GM12865 (cell line): ENCODE measurements at regions not wholly inside any gene's neighbourhood (a gene's known extent, or its start where the extent isn't known, plus 50 kb on each side); places are given as distances from the start of the nearest gene placed in this dataset.

Experiments
- DNase-seq: peaks from one replicate; pipeline ENCODE4 v3.0.0; 2010; ENCODE audit warnings: low read depth
- H3K4me3 ChIP-seq: 2 replicates; pipeline ENCODE4 v1.5.1; 2011; ENCODE audit warnings: mild to moderate bottlenecking, low read depth, low read length, control low read depth
- CTCF ChIP-seq: IDR thresholded peaks from 2 replicates; pipeline ENCODE4 v1.5.1; 2011; ENCODE audit warnings: low read length, control low read depth, low read depth, inconsistent platforms; ENCODE audit not compliant: insufficient read depth; ENCODE audit errors: missing control alignments

DNA sequence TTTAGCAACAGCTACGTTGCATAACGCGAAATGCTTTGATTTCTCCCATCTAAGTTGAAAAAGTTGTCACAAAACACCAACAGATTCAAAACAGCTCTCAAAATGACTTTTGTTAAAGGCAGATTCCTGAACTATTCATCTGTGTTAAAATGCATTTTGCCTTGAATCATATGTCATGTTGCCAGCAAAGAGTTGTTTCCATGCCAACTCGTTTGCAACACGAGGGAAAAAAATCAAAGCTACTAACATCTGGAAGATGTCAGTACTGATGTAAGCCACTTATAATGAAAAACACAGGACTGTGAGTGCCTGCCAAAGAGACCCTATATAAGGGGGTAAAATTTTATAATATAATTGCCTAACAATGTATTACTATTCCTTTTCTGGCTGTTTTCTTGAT is 182.7 kb upstream of the PTBP2 start:
- DNase-seq, result no peak
- H3K4me3 ChIP-seq, result no peak overlapping the region

DNA sequence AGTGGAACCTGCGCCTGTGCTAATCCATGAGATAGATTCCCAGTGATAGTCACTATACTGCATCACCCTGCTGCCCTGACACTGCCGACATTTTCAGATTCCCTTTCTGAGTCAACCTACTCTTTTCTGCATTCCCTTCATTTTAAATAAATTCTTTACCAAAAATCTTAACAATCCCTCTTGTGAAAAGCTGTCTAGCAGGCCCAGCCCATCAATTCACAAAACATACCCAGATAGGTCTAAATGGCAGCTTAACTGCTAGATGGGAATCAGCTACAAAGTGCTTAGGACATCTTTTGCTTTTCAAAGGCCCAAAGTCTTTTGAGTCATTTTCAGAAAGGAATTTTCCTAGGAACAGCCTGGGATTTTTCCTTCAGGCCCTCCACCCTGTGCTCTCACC is 180.1 kb upstream of the PTBP2 start:
- DNase-seq, result no peak
- no peak overlapping the region for H3K4me3 ChIP-seq
- no peak for TF ChIP-seq CTCF

More for the DNA sequence above, 182.7 kb upstream of the PTBP2 start:
- no peak for TF ChIP-seq CTCF

DNA sequence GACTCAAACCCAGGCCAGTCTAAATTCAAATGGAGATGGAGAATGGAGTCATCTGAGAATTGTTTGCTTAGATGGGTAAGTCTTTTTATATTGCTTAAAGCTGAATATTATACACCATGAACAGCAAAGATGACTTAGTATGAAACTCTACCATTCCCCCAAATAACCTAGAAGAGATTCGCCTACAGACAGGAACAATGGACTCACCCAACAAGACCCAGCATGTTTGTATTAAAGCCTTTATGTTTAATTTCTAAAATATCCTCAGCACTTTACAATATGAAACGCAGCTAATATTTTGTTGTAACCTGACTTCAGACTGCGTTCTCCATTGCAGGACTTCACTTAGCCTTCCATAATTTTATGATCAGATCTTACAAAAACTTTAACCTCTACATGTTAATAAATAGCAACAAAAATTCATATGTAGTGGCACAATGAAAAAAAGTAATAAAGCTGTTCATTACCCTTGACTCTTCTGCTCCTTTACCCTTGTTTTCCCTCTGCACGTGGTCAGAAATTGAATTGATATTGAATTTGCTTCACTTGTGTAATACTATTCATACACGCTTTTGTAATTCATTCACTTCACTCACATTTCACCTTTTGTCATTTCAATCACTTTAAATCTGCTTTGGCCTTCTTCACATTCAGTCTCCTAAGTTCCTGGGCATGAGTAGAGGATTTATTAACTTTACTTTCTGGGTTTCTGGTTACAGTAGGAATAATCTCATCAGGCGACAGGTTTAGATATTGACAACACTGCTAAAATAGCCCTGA is 177.3 kb upstream of the PTBP2 start:
- TF ChIP-seq CTCF, result no peak
- no peak for DNase-seq
- no peak overlapping the region for H3K4me3 ChIP-seq

GRCh38 chr1:96544831-96545221 is 176.8 kb upstream of the PTBP2 start:
- no peak for DNase-seq
- H3K4me3 ChIP-seq, result no peak overlapping the region
- no peak for TF ChIP-seq CTCF

GRCh38 chr1:96545935-96546656 is 175.5 kb upstream of the PTBP2 start:
- DNase-seq, result no peak
- TF ChIP-seq CTCF, result no peak
- H3K4me3 ChIP-seq, result no peak overlapping the region

- TF ChIP-seq CTCF, result no peak
- no peak for DNase-seq
- H3K4me3 ChIP-seq, result no peak overlapping the region
Measured at GRCh38 chr1:96550061-96550460, 171.5 kb upstream of the PTBP2 start.
